GM18858 (cell line): ENCODE measurements at regions not wholly inside any gene's neighbourhood (a gene's known extent, or its start where the extent isn't known, plus 50 kb on each side); places are given as distances from the start of the nearest gene placed in this dataset.

ENCODE experiments used
- ATAC-seq: cut with Tn5 transposase; IDR thresholded peaks from one replicate; pipeline ENCODE4 v1.9.1; 2021; ENCODE audit not compliant: unreplicated experiment

DNA sequence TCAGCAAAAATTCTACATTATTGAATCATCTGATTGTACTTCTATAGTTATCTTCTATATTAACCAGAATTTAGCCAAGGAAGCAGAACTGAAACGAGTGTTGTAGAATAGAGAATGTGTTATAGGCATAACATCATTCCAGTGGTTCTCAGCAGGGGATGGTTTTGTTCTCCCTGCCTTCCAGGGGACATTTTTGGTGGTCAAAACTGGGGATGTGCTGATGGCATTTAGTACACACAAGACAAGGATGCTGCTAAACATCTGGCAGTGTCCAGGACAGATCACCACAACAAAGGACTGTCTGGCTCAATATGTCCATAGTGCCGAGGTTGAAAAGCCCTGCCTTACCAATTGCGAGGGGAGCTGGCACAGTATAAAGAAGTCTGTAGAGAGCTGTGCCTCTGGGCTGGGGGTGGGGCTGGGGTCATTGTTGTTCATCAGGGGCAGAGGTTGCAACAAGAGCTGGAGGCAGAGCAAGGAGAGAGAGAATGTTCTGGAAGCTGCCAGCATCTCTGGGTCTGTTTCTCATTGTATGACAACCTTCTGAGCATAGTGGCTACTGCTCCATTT is 1472.8 kb downstream of the AACS start:
- ATAC-seq: no peak

- ATAC-seq: no peak
Measured at GRCh38 chr12:126538888-126539287, 1473.7 kb downstream of the AACS start.

- ATAC-seq: no peak
Measured at GRCh38 chr12:126545411-126545810, 1480.2 kb downstream of the AACS start.

DNA sequence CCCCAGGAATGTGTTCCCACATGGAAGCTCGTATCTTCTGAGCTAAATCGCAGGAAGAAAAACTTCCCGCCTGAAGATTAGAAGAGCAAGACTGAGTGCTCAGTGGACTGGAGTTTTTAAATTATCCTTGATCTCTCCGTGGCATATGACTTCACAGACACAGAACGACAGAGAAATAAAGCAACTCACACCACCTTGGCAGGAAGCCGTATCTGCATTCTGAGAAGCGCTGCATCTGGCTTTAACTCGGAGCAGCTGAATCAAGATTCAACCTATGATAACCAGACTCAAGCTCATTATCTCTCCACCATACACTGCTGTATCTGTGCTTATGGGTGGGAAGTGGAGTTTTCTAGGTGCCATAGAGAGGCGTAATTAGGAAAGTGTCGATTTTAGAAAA is 1482.7 kb downstream of the AACS start:
- no peak for ATAC-seq

GRCh38 chr12:126551869-126552268 is 1486.6 kb downstream of the AACS start:
- no peak for ATAC-seq

DNA sequence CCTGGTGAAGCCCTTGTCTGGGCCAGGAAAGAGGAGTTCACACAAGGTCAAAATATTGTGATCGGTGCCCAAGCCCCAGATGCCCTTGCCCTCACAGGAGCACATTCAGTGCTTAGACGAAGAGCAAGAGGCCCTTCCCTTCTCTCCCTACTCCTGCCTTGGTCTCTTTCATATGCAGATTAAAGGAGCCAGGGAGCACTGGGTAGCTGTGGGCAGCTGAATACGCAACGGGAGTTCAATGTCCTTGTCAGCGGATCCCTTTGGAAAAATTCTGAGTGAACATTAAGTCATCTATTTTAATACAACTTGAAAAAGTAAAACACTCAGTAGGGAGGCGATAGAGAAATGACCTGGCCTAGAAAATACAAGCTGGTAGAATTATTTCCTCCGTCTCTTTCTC is 1489.4 kb downstream of the AACS start:
- no peak for ATAC-seq

DNA sequence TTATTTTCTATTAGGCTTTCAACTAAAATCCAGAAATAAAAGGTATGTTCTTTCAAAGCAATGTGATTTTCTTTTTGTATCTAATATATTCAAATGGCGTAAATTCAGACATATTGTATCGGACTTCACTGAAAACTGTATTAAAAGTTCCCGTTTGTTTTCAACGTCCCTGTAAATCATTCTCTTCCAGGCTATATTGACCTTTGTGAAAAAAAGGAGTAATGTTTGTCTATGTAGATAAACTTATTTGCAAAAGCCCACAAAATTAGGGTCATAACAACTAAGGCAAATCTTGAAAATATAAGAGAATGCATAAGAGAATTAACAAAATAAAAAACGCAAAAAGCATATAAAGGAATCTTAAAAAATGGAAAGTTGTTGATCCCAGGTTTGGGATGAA is 1492.4 kb downstream of the AACS start:
- ATAC-seq: no peak

DNA sequence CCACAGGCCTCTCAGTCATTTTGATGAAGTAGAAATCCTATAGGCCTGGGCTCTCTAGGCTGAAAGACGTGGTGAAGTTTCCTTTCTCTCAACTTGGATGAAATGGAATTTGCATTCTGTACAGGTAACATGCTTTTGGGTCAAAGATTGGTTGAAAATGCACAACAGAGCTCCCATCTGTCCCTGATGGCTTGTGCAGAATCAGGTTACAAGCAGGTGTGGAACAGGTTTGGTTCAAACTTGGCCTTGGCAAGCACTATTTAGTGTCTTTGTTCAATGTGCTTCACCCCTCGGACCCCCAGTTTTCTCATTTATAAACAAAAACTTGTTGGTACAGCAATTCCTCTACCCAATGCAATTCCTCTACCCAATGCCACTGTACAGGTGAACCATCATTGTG is 1493.0 kb downstream of the AACS start:
- ATAC-seq: no peak

GRCh38 chr12:126558810-126559209 is 1493.6 kb downstream of the AACS start:
- no peak for ATAC-seq

GRCh38 chr12:126567016-126567415 is 1501.8 kb downstream of the AACS start:
- no peak for ATAC-seq

GRCh38 chr12:126569706-126570105 is 1504.5 kb downstream of the AACS start:
- no peak for ATAC-seq

DNA sequence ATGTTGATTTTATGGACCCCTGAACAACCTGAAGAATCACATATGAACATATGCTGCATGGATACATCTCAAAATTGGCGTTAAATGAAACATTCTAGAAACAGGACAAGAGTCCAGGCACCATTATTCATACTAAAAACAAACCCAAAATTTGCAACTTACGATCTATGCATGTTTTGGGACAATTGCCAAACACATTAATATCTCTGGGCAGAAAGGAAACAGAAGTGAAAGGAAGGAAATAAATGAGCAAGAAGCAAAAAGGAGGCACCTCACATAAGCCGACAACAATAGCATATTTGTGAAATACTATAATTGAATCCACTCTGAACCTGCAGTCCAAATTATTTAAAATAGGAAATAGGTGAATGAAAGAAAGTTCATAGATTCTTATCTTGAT is 1505.3 kb downstream of the AACS start:
- ATAC-seq: no peak

DNA sequence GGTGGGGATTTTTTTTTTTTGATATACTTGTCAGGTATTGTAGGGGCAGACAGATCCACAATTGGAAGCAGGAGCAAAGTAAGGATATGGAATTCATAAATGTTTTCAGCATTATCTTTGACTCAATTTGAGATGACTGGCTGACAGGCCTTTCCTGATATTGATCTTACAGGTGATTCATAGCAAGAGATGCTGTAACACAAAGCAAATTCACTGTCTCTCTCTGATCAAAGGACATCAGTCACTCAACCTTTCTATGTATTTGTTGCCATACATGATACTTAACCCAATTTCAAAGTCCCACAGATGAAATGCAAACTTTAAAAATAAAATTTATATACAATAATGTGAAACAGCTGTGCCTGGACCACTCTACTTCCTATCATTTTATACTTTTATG is 1506.9 kb downstream of the AACS start:
- no peak for ATAC-seq

DNA sequence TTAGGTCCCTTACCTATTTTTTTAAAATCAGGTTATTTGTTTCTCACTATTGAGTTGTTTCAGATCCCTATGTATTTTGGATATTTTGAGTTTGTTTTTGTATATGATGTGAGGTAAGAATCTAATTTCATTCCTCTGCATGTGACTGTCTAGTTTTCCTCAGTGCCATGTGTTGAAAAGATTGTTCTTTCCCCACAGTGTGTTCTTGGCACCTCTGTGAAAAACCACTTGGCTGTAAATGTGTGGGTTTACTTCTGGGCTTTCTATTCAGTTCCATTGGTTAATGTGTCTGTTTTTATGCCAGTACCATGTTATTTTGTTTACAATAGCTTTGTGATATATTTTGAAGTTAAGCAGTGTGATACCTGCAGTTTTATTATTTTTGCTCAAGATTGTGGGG is 1516.4 kb downstream of the AACS start:
- no peak for ATAC-seq

- no peak for ATAC-seq
Measured at GRCh38 chr12:126582231-126582630, 1517.0 kb downstream of the AACS start.

DNA sequence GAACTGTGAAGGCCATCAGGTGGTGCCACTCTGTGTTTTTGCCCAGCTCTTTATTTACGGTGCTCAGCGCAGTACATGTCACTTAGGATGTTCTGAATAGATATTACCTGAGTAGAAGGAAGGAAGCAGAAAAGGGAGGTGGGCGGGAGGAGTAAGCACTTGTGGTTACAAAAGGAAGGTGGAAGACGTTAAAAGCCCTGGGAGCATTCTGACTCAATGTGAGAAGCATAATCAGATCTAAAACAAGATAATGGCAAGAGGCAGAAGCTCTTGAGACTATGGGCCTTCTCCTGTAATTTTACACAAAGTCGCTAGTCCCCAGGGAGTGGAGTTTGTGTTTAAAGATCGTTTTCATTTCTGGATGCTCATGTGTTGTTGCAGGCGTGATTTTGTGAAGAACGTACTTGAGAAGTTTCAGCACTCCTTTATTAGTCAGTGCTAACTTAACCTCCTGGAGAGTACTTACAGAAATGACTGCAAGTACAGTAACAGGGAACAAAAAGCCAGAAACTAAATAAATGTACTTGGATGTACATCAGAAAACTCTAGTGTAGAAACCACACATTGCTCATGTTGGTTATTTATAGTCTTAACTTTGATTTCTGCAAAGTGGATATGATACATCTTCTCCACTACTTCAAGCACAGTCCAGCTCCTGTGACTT is 1523.5 kb downstream of the AACS start:
- ATAC-seq: no peak

DNA sequence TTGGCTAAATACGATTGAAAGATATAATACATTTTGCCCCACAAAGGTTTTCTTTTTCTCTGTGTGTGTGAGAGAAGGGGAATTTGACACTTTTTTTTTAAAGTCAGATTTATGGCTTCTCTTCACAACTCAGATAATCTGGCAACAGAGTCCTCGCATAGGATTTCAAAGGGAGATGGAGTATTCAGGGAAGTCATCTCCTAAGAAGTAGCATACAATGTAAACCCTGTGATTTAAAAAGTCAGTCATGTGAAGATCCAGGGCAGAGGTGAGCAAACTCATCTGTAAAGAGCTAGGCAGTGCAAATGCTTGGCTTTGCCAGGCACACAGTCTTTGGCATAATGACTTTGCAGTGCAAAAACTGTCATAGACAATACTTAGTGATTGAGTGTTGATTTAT is 1526.3 kb downstream of the AACS start:
- ATAC-seq: no peak

- no peak for ATAC-seq
Measured at GRCh38 chr12:126601184-126602170, 1536.2 kb downstream of the AACS start.

DNA sequence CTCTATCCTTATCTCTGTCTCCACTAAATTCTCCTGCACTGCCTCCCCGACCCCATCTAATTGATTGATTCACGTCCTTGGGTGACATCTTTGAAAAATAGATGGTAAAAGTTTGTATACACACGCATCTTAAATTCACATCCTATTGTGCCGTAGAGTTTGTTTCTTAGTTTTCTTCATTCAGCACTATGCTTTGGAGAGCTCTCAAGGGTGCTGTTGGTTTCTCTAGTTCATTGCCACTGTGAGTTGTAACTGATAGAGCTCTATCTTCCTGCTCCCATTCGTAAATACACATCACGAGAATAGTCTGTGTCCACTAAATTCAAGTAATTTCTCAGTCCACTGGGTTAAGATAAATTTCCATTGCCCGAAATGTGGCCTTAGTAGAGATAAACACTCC is 1537.4 kb downstream of the AACS start:
- no peak for ATAC-seq

DNA sequence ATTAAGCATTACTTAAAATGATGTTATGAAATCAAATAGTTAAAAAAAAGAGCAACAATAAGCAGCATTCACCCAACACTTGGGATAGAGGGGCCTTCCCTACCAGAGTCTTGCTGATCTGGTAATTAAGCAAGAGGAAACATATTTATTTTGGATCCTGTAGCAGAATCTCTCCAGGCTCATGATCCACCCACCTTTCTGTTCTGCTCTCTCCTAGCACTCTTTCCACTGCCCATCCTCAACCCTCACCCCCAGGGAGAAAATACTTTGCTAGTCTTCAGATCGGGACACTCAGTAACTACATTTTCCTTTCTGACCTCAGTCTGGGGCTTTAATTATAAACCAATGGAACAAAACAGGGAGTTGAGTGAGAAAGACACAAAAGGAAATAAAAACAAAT is 1541.9 kb downstream of the AACS start:
- ATAC-seq: no peak

- no peak for ATAC-seq
Measured at GRCh38 chr12:126607867-126608266, 1542.6 kb downstream of the AACS start.

DNA sequence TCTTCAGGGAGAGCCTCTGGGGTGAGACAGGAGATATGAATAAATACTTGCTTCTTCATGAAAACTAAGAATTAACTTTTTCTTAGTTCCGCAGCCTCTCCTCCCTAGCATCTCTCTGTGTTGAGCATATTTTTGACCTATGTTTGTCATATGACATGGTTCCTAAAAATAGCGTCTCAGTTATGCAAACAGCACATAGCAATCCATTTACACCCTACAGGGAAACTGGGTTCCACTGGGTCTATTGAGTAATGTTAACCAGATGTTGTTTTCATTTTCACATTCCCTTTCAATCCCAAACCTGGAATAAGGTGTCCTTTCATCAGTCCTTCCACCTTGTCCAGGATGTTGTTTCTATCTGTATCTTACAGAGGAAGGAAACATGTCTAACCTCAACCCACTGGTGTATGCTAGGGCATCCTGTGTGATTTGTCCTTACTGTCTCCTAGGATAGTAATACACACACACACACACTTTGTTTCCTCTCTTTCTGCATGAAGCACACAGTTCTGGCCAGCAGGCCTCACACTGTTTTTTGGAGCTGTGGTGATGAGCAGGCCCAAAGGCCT is 1543.5 kb downstream of the AACS start:
- no peak for ATAC-seq
